HG03095 (cell line): ENCODE measurements at regions not wholly inside any gene's neighbourhood (a gene's known extent, or its start where the extent isn't known, plus 50 kb on each side); places are given as distances from the start of the nearest gene placed in this dataset.
A peak's percentile ranks its signal among the peaks of the same experiment; 100 is the strongest.

ENCODE experiments used
- ATAC-seq: cut with Tn5 transposase; IDR thresholded peaks from one replicate; pipeline ENCODE4 v1.9.1; 2021; ENCODE audit warnings: moderate library complexity; ENCODE audit not compliant: unreplicated experiment

DNA sequence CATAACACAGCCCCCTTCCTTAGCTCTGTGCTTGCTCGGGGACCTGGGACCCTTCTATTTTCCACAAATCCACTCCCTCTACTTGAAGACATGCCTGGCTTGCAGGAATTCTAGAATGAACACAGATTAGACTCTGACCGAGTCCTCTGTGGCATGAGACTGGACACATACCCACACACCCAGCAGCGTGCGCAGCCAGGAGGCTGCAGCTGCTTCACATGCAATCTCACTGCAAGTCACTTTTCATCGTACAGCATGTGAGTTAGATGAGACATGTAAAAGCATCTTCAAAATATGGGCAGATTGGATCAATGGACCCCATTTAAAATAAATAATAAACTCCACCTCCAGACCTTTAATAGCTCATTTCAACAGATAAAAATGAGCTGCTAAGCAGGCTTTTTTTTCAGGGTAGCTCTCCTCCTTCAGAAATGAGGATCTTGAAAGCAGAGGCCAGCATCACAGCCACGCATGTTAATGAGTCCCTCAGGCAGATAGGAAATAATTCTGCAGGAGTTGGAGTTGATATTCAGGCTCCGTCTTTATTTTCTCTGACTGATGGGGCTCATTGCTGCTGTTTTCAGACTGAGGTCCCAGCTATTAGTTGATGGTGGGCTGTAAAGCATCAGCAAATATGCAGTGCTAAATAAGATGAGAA lies 215.1 kb upstream of the GGTLC1 start:
- no peak for ATAC-seq

DNA sequence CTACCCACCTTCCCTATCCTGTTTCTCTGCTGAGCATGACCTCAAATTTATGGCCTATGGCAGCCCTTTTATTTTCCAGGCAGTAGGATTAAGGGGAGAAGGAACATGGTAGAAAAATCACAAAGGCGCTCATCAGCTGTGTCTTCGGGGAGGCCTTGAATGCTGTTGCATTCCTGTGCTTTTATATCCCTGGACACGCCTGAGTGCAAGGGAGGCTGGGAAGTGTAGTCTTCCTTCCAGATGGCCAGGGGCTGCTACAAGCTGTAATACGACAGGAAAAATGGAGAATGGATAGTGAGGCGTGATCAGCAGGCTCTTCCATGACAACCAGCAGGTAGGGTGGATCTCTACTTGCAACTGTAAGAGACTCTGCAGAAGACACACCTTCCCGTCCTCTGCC lies 210.9 kb upstream of the GGTLC1 start:
- ATAC-seq, result no peak

DNA sequence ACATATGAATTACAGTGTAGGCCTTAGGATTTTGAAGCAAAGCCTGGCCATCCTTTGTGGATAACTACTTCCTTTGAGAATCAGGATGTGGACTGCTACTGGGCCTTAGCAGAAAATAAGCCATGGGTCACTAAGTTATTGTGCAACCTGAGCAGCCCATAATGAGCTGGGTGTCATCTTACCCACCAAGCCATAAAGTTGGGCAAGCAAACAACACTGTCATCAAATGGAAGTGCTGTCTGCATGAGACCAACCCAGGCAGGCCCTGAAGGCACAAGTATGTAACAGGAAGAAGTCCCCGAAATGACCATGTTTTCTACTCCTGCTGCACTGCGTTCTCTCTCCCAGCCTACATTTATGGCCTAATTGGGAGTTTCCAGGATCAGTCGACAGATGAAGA lies 205.6 kb upstream of the GGTLC1 start:
- no peak for ATAC-seq

DNA sequence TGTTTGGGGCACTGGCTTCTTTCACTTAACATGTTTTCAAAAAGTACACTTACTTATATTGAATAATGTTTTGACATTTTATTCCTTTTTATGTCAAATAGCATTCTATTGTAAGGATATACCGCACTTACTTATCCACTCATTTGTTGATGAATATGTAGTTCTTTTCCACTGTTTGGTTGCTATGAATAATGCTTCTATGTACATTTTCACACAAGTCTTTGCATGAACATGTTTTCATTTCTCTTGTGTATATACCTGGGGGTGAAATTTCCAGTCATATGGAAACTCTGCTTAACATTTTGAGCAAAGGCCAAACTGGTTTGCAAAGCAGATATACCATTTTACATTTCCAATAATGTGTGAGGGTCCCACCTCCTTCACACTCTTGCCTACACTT lies 202.3 kb upstream of the GGTLC1 start:
- no peak for ATAC-seq

DNA sequence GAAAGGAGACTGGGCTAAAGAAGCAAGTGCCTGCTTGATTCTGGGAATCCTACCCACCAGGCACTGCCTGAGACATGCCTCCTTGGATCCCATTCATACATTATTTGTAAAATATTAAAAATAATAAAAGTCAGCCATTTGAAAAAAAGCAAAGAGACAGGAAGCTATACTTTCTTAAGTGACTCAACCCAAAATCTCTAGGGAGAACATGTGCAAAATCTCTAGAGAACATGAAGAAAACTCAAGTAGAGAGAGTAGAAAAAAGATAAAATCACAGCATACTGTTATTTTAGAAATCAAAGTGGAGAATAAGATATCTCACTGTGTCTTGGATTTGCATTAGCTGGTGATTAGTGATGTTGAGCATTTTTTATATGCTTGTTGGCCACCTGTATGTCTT lies 197.2 kb upstream of the GGTLC1 start:
- no peak for ATAC-seq

DNA sequence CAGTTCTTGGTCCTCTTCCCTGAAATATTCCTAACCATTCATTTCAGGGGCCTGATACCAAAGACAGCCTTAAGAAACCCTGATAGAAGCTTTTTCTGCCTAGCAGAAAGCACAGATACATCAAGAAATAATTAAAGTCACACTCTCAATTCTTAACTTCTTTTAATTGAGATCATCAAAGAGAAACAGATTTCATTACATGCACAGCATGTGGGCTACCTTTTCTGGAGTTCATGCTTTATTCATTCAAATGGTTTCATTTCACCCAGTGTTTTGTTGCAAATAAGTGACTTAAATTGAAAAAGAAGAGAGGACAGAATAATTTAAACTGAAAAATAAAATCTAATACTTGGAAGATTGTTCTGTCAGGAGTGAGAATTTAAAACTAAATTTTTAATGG lies 192.6 kb upstream of the GGTLC1 start:
- ATAC-seq, result no peak

DNA sequence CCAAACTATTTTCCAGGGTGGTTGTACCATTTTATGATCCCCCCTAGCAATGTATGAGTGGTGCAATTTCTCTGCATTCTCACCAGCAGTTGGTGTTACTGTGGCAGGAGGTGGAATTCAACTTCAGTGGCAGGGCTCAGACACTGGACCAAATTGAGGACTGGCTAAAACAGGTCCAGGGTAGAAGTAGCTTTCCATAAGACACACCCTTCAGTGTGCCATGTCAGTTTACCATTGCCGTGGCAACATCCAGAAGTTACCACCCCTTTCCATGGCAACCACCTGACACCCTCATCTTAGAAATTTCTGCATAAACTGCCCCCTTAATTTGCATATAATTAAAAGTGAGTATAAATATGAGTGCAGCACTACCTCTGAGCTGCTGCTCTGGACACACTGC lies 180.7 kb upstream of the GGTLC1 start:
- ATAC-seq, result no peak

DNA sequence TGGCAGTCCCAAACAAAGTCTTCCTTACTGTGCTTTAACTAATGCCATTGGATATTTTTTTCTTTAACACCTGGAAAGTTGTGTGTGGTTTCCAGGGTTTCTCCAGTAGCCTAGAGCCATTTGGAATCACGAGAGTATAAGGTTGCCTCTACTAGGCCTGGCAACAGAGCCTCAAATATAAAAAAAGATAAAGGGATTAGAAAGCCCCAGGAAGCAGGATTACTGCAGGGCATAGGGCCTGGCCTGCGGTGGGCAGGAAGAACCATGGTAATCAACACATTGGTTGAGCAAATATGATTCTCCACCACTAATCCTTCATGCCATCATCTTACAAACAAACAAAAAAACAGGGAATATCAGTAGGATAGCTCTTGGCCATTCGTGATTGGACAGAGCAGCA lies 177.8 kb upstream of the GGTLC1 start:
- ATAC-seq, result no peak

DNA sequence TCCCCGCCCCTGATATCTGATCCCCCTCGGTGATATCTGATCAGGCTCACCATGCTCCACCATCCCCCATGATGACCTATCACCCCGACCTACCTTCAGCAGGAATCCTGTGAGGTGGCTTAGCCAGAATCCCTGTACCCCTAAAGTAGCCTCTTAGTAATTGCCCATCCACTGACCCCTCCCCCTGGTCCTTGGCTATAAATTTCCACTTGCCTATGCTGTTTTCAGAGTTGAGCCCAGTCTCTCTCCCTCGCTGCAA lies 177.5 kb upstream of the GGTLC1 start:
- ATAC-seq, result no peak

DNA sequence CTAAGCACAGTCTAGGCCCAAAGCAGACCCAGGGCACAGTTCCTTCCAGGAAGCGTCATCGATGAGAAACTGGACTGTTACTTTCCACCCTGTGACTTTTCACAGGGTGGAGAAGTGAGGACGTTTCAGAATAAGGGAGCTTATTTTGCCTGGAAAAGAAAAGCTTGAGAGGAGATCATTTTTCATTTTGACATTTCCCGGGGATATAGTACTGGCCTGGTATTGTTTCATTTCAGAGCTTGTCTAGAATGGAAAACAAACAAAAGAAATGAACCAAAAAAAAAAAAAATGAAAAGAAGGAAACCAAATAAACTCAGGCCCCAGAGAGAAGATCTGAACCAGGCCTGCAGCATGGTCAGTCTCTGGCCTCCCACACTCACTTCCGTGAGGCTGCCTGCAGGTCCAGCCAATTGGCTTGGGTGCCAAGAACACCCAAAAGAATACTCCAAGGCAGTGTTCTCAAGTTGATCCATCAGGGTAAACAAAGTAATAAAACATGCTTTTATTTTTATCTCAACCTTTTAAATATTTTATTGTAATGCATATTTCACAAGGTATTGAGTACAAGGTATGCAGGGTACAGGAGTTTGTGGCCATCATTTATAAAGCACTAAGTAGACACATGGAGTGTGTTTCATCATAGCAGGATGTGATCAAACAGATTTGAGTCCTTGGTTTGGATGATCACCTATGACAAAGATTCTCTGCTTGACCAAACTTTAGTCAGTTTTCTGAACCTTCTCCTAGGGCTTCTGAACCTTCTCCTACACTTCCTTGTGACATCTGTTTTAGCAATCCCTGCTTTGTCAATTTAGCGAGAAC lies 176.9 kb upstream of the GGTLC1 start:
- no peak for ATAC-seq

DNA sequence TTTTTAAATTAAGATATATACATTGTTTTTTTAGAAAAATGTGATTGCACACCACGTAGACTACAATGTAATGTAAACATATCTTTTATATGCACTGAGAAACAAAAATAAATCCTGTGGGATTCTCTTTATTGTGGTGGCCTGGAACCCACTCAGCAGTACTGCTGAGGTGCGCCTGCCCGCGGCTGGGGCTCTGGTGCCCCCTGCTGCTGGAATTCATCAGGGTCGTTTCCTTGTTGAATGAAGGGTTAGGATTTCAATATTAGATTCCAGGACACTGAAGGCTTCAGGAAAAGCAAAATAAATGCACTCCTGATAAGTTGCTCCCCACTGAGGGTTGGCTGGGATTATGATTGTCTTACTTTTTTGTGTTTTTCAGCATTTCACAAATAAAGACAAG lies 175.8 kb upstream of the GGTLC1 start:
- ATAC-seq, result no peak

DNA sequence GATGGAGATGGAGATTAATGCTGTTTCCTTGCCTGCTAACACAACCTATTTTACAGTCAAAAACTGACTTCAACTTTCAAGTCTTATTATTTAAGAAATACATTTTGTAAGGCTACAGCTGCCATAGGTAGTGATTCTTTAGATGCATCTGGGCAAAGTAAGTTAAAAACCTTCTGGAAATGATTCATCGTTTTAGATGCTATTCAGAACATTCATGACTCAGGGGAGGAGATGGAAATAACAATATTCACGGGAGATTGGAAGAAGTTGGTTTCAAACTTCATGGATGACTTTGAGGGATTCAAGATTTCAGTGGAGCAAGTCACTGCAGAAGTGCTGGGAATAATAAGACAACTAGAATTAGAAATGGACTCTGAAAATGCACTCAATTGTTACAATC lies 174.9 kb upstream of the GGTLC1 start:
- ATAC-seq, result no peak

DNA sequence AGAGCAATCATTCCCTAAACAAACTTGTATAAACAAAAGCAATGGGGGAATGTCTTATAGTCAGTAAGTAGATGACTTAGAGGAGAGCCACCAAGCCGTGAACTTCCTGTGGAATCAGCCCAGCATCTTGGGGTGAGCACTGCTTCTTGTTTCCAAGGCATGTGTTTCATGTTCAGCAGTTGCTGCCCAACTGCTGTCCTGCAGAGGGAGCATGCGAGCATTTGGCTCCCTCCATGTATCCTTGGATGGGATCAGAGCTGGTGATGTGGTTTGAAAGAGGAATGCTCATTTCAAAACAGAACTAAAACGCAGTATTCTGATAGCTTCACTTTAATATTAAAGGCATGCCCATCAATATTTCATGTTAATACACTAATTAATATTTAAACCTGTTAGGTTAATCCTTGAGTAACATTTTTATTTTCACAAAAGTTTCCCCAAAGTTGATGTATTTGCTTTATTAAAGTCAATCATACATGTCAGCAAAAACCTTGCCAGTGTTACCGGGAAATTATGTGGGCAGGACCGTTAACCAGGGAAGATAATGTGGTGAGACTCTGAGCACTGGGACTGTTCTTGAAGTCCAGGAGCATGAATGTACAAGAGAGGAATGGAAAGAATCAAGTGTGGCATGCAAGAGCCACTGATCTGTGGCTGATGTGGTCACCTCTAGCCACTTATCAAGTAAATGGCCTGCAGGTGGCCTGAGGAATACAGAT lies 172.1 kb upstream of the GGTLC1 start:
- ATAC-seq, result no peak

DNA sequence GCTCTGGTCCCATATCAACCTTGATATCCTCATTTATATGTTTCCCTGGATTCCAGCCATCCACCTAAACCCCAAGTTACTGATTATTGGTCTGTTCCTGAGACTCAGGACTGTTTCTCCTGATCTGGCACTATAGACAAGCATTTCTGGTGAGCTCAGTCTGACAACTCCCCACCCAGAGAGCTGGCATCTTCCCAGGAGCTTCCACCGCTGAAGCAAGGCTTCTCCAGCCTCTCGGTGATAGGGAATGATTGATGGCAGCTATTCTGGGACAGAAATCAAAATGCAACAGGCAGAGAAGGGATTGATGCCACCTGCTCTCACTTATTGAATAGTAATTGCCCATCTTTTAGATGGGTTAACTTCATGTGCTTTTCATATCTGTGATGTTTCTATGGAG lies 169.7 kb upstream of the GGTLC1 start:
- no peak for ATAC-seq

DNA sequence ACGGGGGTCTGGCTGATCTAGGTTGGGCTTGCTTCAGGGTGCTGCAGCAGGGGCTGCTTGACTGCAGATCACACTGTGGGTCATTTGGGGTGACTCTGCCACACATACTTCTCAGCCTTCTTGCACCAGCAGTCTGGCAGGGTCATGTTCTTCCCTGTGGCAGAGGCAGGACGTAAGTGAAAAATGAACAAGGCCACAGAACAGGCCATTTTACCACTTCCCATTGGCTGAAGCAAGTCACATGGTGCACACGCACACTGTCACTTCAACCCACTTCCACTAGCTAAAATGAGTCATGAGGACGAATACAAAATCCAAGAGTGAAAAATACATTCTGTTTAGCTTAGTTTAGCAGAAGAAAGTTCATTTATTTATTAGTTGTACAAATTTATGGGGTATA lies 168.6 kb upstream of the GGTLC1 start:
- no peak for ATAC-seq

DNA sequence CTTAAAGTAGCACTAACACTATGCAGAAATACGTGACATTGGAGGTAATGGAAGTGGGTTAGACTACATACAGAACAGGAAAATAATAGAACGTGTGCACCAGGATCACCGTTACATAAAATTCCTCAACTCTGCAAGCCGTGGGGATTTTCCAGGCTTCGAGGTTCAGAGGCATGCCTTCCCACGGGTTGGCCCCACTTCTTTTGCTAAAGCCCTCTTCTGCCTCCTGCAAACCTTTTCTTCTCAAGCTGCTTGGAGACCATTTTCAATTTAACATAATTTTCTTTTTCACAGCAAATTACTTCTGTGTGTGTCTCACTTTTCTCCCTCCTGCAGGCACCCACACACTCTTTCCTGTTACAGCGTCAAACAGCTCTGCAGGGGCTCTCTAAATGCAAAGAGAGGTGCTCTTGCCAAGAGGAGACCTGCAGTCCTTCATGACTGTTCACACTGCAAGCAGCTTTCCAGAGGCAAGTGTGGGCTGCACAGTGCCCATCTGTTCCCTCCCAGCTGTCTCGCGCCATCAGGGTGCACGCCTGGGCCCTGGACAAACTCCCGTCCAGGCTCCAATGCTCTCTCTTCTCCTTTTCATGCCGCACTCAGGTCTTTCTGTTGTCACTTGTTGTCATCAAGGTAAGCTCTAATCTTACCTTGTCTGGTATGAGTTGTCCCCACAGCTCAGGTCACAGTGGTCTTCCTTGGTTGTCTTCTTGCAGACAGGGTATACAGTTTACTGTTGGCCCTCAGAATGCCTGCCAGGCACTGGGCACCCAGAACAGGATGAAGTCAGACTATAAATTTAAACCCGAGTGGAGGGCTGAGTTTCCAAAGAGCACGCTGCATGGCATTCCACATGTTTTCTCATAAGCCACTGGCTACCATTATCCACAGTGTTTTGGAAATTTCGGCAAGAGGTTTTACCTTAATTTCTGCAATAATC lies 164.8 kb upstream of the GGTLC1 start:
- ATAC-seq, result no peak

DNA sequence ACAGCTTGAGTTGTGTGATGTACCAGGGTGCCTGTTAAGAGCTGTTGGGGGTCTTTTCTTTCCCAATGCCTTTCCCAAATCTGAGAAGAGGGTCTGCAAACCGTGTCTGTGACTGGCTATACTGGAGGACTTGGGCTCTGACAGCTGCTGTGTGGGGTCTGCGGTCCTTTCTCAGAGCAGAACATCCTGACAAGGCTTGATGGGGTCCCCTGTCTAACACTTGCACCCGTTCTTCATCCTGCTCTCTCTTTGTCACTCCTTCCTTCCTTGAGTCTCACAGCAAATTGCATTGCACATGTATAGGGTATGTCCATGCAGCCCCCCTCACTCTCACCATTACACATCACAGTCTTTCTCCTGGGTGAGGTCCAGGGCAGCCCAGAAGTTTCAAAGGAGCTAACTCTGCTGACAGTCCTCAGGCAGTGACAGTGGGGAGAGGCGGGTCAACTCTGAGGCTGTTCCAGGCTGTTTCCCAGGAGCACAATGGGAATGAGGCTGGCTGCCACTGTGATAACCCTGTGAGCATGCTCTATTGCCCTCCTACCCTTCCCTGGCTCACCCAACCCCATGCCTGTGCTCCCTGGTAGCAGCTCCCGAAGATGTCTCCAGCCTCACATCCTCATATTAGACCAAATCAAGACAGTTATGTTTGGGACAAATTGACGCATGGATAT lies 163.2 kb upstream of the GGTLC1 start:
- no peak for ATAC-seq

DNA sequence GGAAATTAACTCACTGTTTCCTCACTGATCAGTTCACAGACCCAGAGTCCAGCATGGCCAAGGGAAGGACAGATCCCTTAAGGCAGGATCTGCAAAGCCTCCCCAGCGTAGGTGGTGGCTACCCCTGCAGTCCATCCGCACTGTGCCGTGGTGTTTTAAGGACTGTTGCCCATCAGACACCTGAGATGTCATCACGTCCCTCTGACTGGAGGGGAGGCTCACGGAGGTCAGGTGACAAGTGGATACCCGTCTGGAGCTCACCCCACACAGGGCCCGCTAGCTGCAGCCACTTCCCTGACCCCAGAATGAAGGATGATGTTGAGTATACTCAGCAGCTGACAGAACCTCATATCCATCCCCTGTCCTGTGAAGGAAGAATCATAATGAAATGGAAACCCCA lies 161.8 kb upstream of the GGTLC1 start:
- no peak for ATAC-seq

DNA sequence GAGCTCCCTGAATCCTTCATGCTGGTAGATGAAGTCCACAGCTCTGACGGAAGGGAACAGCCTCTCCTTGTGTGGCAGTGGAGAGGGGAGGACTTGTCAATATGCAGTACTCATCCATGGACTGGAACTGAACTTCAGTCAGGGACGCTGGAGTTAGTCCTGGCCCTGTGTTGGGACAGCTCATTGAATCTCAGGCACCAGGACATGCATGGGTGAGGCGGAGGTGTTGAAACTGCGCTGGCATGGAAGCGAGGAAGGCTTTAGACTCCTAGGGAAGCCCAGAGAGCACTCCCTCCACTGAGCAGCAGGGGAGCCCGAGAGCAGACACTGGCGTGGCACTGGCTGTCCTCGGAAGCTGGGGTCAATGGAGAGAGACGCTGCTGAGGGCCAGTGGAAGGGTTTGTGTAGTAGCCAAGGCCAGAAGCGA lies 161.3 kb upstream of the GGTLC1 start:
- ATAC-seq, result no peak

DNA sequence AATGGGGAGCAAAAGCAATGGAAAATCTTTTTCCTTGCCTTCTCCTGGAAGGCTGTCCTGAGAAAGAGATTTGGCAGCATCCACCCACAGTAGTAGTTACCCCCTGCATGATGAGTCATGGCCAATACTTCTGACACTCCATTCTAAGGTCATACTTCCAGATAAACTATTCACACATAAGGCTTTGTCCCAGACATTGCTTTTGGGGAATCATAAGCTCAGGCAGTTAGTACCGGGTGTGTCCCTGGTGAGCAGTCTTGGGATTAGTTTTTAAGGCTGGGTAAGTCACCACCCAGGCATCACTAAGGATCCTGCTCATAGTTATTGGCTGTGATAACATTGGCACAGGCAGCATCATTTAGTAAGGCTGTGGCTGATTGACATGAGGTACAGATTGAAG lies 160.6 kb upstream of the GGTLC1 start:
- no peak for ATAC-seq

DNA sequence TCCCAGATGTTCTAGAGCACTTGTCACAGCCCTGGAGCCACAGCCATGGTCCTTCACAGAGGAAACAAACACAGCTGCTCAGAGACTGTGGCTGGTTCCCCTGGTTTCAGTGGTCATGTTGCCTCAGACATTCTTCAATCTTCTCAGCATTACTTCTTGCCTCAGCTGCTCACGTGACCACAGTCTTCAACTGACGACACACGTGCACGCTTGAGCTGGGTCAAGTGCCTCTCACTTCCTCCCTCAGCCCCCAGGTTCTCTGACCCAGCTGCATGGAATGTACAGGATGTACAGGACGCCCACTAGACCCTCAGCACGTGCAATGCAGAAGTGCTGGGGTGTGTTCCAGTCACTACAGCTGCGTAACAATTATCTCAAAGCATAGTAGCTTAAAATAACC lies 159.8 kb upstream of the GGTLC1 start:
- ATAC-seq, result peak; percentile 64
